Progenitor cell of endocrine pancreas (in vitro differentiated cells): ENCODE measurements at regions not wholly inside any gene's neighbourhood (a gene's known extent, or its start where the extent isn't known, plus 50 kb on each side); places are given as distances from the start of the nearest gene placed in this dataset.

Experiments
- DNase-seq: peaks from one replicate; pipeline ENCODE4 v3.0.0; 2021; ENCODE audit warnings: low spot score; ENCODE audit not compliant: unreplicated experiment
- H3K27ac Mint-ChIP-seq: 2 replicates; pipeline ENCODE4 v1.8.0; 2021; ENCODE audit warnings: mild to moderate bottlenecking, moderate library complexity, mixed read lengths
- H3K27me3 Mint-ChIP-seq: 2 replicates; pipeline ENCODE4 v1.8.0; 2021; ENCODE audit warnings: mixed read lengths
- H3K36me3 Mint-ChIP-seq: 2 replicates; pipeline ENCODE4 v1.8.0; 2022; ENCODE audit warnings: mixed read lengths; ENCODE audit not compliant: insufficient read depth
- H3K4me1 Mint-ChIP-seq: 2 replicates; pipeline ENCODE4 v1.8.0; 2021; ENCODE audit warnings: low read depth, mixed read lengths
- H3K4me3 Mint-ChIP-seq: 2 replicates; pipeline ENCODE4 v1.8.0; 2021; ENCODE audit warnings: low read depth, mild to moderate bottlenecking, moderate library complexity, mixed read lengths
- H3K9me3 Mint-ChIP-seq: 2 replicates; pipeline ENCODE4 v1.8.0; 2021; ENCODE audit warnings: low read depth, mixed read lengths
- TF ChIP-seq, protein P1 (sequence below): fragments of 200-600 bp; sonication (generic); IDR thresholded peaks from one replicate; pipeline ENCODE4 v1.5.0; 2021; ENCODE audit warnings: antibody characterized with exemption, mild to moderate bottlenecking; ENCODE audit not compliant: unreplicated experiment

DNA sequence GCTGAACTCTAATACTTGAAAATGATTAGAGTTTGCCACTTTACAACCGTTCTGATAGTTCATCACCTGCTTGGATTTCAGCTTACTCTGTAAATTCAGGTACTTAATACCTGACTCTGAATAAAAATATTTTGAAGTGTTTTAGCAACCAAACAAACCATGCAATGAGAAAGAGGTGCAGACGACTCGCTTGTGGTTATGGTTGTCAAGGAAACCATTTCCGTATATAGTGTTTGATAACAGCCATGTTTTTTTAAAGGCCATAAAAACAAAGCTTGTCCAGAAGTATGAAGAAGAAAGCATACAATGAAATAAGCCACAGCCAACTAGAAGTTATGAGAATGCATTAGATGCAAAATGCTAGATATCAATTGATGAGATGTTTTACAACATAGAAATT, 167.2 kb upstream of the HMCN1 start:
- no peaks in the 10 kb centered on the region for H3K27me3 Mint-ChIP-seq
- H3K4me3 Mint-ChIP-seq: no peak overlapping the region
- H3K9me3 Mint-ChIP-seq: no peaks in the 10 kb centered on the region
- DNase-seq: no peak
- peaks cover 33% of the 10 kb centered on the region for H3K4me1 Mint-ChIP-seq
- H3K36me3 Mint-ChIP-seq: no peaks in the 10 kb centered on the region
- TF ChIP-seq, protein P1, sequence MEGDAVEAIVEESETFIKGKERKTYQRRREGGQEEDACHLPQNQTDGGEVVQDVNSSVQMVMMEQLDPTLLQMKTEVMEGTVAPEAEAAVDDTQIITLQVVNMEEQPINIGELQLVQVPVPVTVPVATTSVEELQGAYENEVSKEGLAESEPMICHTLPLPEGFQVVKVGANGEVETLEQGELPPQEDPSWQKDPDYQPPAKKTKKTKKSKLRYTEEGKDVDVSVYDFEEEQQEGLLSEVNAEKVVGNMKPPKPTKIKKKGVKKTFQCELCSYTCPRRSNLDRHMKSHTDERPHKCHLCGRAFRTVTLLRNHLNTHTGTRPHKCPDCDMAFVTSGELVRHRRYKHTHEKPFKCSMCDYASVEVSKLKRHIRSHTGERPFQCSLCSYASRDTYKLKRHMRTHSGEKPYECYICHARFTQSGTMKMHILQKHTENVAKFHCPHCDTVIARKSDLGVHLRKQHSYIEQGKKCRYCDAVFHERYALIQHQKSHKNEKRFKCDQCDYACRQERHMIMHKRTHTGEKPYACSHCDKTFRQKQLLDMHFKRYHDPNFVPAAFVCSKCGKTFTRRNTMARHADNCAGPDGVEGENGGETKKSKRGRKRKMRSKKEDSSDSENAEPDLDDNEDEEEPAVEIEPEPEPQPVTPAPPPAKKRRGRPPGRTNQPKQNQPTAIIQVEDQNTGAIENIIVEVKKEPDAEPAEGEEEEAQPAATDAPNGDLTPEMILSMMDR: no peak
- H3K27ac Mint-ChIP-seq: no peak overlapping the region

GRCh38 chr1:185565302-185565701, 168.9 kb upstream of the HMCN1 start:
- TF ChIP-seq, protein P1: no peak
- Mint-ChIP-seq H3K27ac (no peak overlapping the region), H3K9me3 (no peaks in the 10 kb centered on the region), H3K4me1 (peaks cover 43% of the 10 kb centered on the region), H3K36me3 (no peaks in the 10 kb centered on the region), H3K4me3 (no peak overlapping the region), H3K27me3 (no peaks in the 10 kb centered on the region)
- DNase-seq: no peak

GRCh38 chr1:185564816-185565215, 169.4 kb upstream of the HMCN1 start:
- Mint-ChIP-seq H3K4me3 (no peak overlapping the region), H3K27ac (no peak overlapping the region), H3K9me3 (no peaks in the 10 kb centered on the region), H3K27me3 (no peaks in the 10 kb centered on the region), H3K4me1 (peaks cover 45% of the 10 kb centered on the region), H3K36me3 (no peaks in the 10 kb centered on the region)
- TF ChIP-seq, protein P1: no peak
- no peak for DNase-seq

GRCh38 chr1:185562461-185563359, 171.5 kb upstream of the HMCN1 start:
- peaks cover 52% of the 10 kb centered on the region for H3K4me1 Mint-ChIP-seq
- peak overlapping the region; percentile 3 for H3K4me3 Mint-ChIP-seq
- DNase-seq: no peak
- peak overlapping the region; percentile 85 for H3K27ac Mint-ChIP-seq
- H3K36me3 Mint-ChIP-seq: no peaks in the 10 kb centered on the region
- H3K27me3 Mint-ChIP-seq: no peaks in the 10 kb centered on the region
- H3K9me3 Mint-ChIP-seq: no peaks in the 10 kb centered on the region
- TF ChIP-seq, protein P1: no peak

- Mint-ChIP-seq H3K36me3 (no peaks in the 10 kb centered on the region), H3K4me3 (no peak overlapping the region), H3K4me1 (peaks cover 42% of the 10 kb centered on the region), H3K9me3 (no peaks in the 10 kb centered on the region), H3K27ac (peak overlapping the region; percentile 4), H3K27me3 (no peaks in the 10 kb centered on the region)
- DNase-seq: no peak
- TF ChIP-seq, protein P1: no peak
Measured at GRCh38 chr1:185561629-185562028, 172.6 kb upstream of the HMCN1 start.
